BE2C (cell line): ENCODE measurements at regions not wholly inside any gene's neighbourhood (a gene's known extent, or its start where the extent isn't known, plus 50 kb on each side); places are given as distances from the start of the nearest gene placed in this dataset.
A peak's percentile ranks its signal among the peaks of the same experiment; 100 is the strongest.
"Not testable (repeated sequence)": the region's sequence is repeated elsewhere in the genome, so short reads cannot be mapped to it uniquely, and the experiment has no call there.

ENCODE experiments used
- DNase-seq: peaks from one replicate; pipeline ENCODE4 v3.0.0-alpha.2; 2020
- H3K27me3 ChIP-seq: fragments of 250-450 bp; sonication (Bioruptor Pico); 2 replicates; pipeline ENCODE4 v1.5.1; 2020; ENCODE audit warnings: mild to moderate bottlenecking
- H3K36me3 ChIP-seq: fragments of 250-450 bp; sonication (Bioruptor Pico); 2 replicates; pipeline ENCODE4 v1.5.1; 2020; ENCODE audit warnings: mild to moderate bottlenecking
- H3K4me1 ChIP-seq: fragments of 250-450 bp; sonication (Bioruptor Pico); 2 replicates; pipeline ENCODE4 v1.5.1; 2020
- H3K4me3 ChIP-seq: 2 replicates; pipeline ENCODE4 v1.5.1; 2011; ENCODE audit warnings: low read depth, low read length
- H3K9me3 ChIP-seq: fragments of 250-450 bp; sonication (Bioruptor Pico); 2 replicates; pipeline ENCODE4 v1.5.1; 2020
- TF ChIP-seq, protein P1 (sequence below): IDR thresholded peaks from 2 replicates; pipeline ENCODE4 v1.5.1; 2012; ENCODE audit warnings: mild to moderate bottlenecking, low read depth, low read length

DNA sequence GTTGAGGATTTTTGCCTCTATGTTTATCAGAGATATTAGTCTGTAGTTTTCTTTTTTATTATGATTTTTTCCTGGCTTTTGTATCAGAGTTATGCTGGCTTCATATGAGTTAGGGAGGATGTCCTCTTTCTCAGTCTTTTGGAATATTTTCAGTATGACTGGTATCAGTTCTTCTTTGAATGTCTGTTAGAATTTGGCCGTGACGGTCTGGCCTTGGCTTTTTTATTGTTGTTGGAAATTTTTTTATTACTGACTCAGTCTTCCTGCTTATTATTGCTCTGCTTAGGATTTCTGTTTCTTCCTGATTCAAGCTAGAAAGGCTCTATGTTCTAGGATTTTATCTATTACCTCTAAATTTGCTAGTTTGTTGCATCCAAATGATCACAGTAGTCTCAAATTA, 421.9 kb downstream of the CDH10 start:
- TF ChIP-seq, protein P1, sequence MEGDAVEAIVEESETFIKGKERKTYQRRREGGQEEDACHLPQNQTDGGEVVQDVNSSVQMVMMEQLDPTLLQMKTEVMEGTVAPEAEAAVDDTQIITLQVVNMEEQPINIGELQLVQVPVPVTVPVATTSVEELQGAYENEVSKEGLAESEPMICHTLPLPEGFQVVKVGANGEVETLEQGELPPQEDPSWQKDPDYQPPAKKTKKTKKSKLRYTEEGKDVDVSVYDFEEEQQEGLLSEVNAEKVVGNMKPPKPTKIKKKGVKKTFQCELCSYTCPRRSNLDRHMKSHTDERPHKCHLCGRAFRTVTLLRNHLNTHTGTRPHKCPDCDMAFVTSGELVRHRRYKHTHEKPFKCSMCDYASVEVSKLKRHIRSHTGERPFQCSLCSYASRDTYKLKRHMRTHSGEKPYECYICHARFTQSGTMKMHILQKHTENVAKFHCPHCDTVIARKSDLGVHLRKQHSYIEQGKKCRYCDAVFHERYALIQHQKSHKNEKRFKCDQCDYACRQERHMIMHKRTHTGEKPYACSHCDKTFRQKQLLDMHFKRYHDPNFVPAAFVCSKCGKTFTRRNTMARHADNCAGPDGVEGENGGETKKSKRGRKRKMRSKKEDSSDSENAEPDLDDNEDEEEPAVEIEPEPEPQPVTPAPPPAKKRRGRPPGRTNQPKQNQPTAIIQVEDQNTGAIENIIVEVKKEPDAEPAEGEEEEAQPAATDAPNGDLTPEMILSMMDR, result no peak
- no peaks in the 10 kb centered on the region for H3K9me3 ChIP-seq
- no peak for DNase-seq
- H3K4me1 ChIP-seq, result no peaks in the 10 kb centered on the region; the same call in 1 of the 2 replicates
- no peaks in the 10 kb centered on the region for H3K27me3 ChIP-seq
- no peaks in the 10 kb centered on the region for H3K36me3 ChIP-seq
- no peak overlapping the region for H3K4me3 ChIP-seq

- Histone ChIP-seq H3K4me1 (no peaks in the 10 kb centered on the region), H3K27me3 (no peaks in the 10 kb centered on the region), H3K9me3 (no peaks in the 10 kb centered on the region)
Observed at GRCh38 chr5:24225051-24225450, 419.7 kb downstream of the CDH10 start.

DNA sequence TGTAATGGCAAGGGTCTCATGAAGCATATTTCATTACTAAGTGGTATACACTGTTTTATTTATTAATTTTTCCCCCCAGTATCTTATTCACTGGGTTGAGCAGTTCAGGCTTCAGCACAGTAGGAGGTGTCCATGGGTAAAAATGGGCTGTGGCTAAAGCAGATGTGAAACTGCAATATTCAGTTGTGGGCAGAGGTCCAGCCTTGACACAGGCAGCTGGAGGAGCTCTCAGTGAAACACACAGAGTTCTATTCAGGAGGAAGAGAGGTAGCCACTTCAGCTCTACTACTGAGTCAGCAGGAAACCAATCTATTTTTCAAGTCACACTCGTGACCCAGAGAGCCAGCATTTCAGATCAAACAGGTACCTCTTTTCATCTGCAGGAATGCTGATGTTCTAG, 418.3 kb downstream of the CDH10 start:
- Histone ChIP-seq H3K27me3 (no peaks in the 10 kb centered on the region), H3K4me1 (no peaks in the 10 kb centered on the region), H3K9me3 (no peaks in the 10 kb centered on the region), H3K4me3 (no peak overlapping the region), H3K36me3 (no peaks in the 10 kb centered on the region)
- no peak for DNase-seq
- TF ChIP-seq, protein P1, result no peak

More at GRCh38 chr5:24225051-24225450, 419.7 kb downstream of the CDH10 start:
- H3K4me3 ChIP-seq, result no peak overlapping the region
- no peaks in the 10 kb centered on the region for H3K36me3 ChIP-seq
- no peak for DNase-seq
- TF ChIP-seq, protein P1, result no peak

- H3K36me3 ChIP-seq, H3K27me3 ChIP-seq, DNase-seq, H3K4me3 ChIP-seq, H3K4me1 ChIP-seq, H3K9me3 ChIP-seq: not testable (repeated sequence)
Observed at GRCh38 chr5:24227881-24228280, 416.9 kb downstream of the CDH10 start.

DNA sequence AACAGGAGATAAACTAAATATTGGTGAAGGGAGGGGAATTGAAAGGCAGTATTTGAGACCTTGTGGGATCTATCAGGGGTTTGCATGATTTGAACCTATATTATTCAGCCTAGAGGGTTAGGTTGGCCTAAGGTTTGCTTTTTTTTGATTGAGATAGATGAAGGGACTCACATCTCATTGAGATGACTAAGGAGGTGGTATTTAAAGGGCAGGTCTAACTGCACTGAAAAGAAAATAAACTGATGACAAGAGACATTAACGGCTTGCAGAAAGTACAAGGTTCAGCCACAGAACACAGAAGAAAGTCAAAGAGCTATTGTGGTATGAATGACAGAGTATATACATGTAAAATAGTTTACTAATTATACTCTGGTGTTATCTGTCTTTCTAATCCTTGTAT, 412.7 kb downstream of the CDH10 start:
- no peaks in the 10 kb centered on the region for H3K9me3 ChIP-seq
- H3K36me3 ChIP-seq, result no peaks in the 10 kb centered on the region
- no peak overlapping the region for H3K4me3 ChIP-seq
- H3K27me3 ChIP-seq, result no peaks in the 10 kb centered on the region
- DNase-seq, result no peak
- TF ChIP-seq, protein P1, result no peak
- peaks cover 7% of the 10 kb centered on the region for H3K4me1 ChIP-seq

GRCh38 chr5:24232929-24233498, 411.8 kb downstream of the CDH10 start:
- TF ChIP-seq, protein P1, result peak; percentile 64
- no peak for DNase-seq
- peak overlapping the region; percentile 25 for H3K4me3 ChIP-seq
- H3K4me1 ChIP-seq, result peaks cover 7% of the 10 kb centered on the region
- no peaks in the 10 kb centered on the region for H3K36me3 ChIP-seq
- H3K9me3 ChIP-seq, result no peaks in the 10 kb centered on the region
- H3K27me3 ChIP-seq, result no peaks in the 10 kb centered on the region

GRCh38 chr5:24235946-24236345, 408.8 kb downstream of the CDH10 start:
- Histone ChIP-seq H3K9me3 (no peaks in the 10 kb centered on the region), H3K27me3 (no peaks in the 10 kb centered on the region), H3K4me3 (no peak overlapping the region), H3K4me1 (peaks cover 7% of the 10 kb centered on the region), H3K36me3 (no peaks in the 10 kb centered on the region)
- TF ChIP-seq, protein P1, result no peak
- DNase-seq, result no peak
